Activated CD4-positive, alpha-beta T cell treated with anti-CD3 and anti-CD28 coated beads, Interleukin-2, amount 50 U/mL, for 4 hours (primary cell): ENCODE measurements at regions not wholly inside any gene's neighbourhood (a gene's known extent, or its start where the extent isn't known, plus 50 kb on each side); places are given as distances from the start of the nearest gene placed in this dataset.
A peak's percentile ranks its signal among the peaks of the same experiment; 100 is the strongest.
"Not testable (repeated sequence)": the region's sequence is repeated elsewhere in the genome, so short reads cannot be mapped to it uniquely, and the experiment has no call there.

Experiments used
- DNase-seq, 2 experiments: peaks; one replicate each; pipeline ENCODE4 v3.0.0-alpha.2; 2020

DNA sequence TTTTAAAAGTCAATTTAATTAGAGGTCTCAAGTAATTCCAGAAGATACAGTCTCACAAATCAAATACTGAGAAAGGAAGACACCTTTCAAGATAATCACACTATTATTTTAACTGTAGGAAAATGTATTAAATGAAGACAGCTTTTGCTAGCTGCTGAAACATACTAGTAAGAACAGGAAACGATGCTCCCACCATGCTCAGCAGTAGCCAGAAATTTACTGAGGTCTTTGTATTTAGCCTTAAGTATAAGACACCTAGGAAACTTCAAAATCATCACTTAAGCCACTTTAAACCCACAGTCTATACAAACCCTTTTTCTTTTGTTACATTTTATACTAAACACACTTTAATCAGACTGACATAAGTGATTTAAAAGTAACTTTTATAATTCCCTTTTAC, 72.7 kb upstream of the NPIPB12 start:
- DNase-seq: not testable (repeated sequence)

DNA sequence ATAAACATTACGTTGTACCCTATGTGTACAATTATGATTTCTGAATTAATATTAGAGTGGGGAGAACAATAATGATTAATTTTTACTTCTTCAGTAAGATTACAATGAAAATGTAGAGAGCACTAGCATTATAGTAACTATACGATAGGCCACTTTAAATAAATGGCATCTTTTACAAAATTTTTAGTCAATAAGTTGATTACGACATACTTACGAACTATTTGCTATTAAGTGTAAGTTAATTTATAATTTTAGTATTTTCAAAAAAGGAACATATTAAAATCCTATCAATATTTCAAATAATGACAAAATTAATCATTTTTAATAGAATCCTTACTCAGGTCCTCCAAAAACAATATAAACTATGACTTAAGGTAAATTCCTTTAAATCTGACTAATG, 75.6 kb upstream of the NPIPB12 start:
- DNase-seq: not testable (repeated sequence)

DNA sequence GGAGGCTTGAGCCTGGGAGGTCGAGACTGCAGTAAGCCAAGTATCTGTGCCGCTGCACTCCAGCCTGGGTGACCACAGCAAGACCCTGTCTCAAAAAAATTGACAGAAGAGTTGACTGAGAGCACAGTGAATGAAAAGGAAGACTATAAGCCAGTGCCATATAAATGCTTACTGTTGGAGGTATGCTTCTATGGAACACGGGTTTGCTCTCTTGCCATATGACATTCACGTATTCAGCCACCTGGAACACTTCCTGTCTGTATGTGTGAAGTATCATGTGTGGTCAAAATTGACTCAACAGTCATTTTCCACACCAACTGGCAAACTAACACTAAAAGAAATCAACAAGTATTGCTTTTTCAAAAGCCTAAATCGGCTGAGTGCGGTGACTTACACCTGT, 71.1 kb upstream of the SPN start:
- DNase-seq: not testable (repeated sequence)

DNA sequence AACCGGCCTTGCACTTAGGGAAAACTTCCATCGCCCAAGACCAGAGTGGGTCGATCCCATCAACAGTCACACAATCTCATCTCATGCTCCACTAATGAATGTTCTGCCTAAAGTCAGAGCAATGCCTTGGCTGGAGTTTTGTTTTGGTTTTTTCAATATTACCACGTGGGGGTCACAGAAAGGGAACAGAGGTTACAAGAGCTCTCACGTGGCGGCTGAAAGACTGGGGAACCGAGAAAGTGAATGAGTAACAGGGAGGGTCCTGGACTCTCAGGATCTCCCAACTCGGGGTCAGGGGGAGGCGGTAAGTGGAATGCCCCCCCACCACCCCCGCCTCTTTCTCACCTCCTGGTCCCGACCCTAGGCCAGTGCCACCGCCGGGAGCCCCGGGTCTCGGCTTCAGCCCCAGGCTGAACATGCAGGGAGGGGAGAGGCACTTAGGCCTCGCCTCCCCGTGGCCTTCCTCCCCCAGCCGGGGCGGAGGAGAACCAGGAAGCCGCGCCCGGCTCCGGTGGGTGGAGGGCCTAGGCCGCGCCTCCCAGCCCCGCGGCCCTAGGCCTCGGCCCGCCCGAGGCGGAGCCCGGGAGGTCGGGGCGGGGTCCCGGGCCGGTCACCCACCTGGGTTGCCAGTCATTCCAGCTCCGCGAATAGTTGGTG, 68.7 kb upstream of the SPN start:
- peak; percentile 39 to 44 for DNase-seq

DNA sequence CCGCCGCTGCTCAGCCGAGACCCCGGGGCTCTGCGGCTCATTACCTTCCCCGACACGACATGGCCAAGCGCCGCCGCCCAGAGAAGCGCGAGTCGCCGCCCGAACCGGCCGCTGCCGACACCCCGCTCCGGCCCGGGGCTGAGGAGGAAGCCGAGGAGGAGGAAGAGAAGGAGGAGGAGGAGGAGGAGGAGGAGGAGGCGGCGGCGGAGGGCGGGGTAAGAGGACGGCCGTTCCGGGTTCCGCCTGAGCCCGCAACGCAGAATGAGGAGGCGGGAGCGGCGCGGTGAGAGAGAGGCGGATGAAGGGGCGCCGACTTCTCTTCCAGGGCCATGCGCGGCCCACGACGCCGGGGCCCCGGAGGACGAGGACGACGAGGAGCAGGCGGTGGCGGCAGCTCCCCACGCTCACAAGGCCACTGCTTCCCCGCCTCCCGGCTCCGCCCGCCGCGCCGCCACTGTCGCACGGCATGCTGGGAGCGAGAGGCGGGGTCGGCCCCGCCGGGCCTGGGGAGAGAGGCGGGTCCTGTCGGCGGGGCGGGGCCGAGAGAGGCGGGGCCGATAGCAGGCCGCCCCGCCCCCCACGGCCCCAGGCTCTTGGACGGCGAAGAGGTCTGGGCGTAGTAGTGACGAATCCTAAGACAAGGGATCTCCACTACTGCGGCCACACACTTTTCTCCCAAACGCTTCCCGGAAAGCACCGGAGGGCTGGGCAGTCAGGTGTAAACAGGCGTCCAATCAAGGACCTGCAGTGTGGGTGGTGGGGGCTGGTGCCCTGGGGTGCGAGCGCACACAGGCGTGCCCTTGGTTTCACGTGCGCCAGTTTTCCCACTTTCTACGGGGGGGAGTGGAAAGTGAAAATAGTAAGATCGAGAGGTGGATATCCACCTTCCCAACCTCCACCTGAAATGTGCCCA, 67.9 kb upstream of the SPN start:
- peak; percentile 83 for DNase-seq

DNA sequence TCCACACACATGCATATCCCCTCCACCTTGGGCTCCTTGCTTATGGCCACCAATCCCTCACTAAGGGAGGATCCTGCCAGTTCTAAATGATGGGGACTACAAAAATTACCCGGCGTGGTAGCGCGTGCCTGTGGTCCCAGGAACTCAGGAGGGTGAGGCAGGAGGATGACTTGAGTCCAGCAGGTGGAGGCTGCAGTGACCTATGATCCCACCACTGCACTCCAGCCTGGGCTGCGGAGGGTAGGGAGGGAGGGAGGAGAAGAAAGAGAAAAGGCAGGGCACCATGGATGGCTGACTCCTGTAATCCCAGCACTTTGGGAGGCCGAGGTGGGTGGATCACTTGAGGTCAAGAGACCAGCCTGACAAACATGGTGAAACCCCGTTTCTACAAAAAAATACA, 66.0 kb upstream of the SPN start:
- DNase-seq: not testable (repeated sequence)

DNA sequence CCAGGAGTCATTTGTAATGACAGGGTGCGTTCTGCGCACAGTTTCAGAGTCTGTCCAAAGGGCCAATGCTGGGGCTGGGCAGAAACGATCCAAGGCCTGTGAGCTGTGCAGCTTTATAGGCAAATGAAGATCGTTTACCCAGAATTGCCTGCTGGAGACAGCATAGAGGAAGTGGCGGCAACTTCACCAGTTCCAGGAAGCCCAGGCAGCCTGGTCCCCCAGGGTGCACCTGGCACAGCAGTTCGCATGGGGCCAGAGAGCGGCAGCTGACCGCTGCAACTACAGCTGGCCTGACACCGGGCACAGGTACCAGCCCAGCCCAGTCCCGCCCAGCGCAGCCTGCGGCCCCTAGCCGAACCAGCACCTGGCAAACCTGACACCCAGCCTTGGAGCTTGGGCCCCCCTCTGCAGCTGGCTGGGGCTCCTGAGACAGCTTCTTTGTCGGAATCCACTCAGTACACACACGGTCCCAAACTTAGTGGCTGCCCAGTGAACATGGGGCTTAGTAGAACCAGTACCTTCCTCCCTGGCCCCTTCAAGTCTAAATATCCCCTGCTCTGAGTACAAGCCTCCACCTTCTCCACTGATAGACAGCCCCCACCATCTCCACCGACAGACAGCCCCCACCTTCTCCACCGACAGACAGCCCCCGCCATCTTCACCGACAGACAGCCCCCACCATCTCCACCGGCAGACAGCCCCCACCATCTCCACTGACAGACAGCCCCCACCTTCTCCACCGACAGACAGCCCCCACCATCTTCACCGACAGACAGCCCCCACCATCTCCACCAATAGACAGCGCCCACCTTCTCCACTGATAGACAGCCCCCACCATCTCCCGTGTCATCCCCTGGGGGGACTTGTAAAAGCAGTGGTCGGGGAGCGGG, 62.7 kb upstream of the SPN start:
- peak; percentile 26 to 37 for DNase-seq

DNA sequence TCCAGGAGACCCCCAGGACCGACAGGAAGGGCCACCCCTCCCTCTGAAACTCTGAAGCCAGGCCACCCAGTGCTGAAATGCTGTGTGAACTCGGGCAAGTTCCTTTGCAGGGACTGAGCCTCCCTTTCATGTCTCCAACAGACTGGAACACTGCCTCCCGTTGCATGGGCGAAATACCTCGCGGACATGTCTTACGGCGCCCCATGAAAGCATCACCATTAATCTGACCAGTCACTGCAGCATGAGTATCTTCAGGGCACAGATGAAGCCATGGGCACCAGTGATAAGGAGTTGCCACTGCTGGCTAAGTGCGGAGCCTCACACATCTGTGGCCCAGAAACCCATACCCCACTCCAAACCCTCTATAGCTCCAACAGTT, 60.8 kb upstream of the SPN start:
- DNase-seq: not testable (repeated sequence)

DNA sequence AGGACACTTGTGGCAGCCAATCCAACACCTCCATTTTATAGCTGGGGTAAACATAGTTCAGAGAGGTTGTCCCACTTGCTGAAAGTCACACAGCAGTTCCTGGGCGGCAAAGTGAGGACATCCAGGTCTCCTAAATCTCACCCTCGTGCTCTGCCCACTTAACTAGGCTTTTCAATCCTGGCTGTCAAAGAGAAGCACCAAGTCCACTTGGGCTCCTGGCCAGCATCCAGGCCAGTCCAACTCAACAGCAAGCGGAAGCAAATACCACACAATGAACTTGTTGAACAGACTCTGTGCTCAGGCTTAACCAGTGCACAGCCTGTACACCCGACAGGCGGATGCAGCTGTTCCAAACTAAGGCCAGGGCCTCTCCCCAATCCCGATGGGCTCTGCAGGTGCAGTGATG, 60.4 kb upstream of the SPN start:
- DNase-seq: not testable (repeated sequence)

DNA sequence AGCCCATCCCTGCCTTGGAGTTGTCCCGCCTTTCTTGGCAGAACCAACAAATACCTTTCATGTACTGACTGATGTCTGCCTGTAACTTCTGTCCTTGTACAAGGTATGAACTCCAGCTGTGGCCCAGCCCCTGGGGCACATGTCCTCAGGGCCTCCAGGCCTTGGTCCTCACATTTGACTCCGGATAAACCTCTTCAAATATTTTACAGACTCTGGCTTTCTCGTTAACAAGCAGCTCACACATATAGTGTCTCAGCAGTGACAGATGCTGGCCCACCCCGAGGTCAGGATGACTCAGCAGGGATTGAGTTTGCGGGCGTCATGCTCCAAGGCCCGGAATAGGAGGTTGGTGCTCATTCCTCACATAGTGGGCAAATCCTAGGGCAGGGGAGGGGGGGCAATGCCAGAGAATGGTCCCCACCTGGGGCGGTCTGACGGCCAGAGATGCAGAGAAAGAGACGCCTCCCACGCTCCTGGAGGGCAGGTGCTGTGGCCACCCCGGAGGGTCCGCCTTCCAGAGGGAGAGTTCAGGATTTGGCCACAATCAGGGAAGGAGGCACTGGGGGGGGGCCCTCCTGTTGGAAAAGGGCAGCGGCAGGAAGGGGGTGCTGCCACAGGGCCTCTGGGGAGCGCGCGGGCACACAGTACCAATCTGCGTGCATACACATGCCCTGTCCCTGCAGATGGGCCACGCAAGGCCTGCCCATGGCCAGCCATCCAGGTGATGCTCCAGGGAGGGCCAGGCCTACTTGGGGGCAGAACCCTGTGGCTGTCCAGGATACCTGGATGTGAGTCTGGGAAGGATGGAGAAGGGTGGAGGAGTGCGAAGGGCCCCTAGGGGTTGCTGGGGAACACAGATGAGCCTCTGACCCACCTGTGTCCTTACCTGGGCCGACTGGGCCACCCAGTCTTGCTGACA, 58.2 kb upstream of the SPN start:
- not testable (repeated sequence) for DNase-seq

DNA sequence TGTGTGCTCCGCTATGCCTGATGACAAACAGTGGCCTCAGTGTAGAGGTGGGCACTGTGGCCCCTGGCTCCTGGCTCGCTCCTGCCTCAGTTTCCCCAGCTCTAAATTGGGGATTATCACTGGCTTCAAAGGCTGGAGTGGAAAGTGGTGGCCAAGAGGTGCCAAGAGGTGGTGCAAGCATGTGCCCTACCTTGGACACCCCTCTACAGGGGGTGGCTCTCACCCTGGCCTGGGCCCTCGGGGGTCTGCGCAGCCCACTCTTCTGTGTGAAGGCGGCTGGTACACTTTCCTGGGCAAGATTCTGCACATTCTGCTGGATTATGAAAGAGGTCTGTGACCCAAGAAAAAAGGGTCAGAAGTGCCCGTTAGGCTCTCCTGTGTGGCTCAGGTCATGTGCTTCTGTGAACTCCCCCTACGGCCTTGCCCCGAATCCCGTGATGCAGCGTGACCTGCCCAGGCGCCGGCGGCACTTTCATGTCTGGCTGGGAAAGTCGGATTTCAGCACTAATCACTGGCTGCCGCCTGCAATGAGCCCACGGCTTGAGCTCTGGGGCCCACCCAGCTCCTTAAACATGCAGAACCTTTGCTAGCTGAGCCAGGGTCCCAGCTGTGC, 57.3 kb upstream of the SPN start:
- DNase-seq: not testable (repeated sequence)

DNA sequence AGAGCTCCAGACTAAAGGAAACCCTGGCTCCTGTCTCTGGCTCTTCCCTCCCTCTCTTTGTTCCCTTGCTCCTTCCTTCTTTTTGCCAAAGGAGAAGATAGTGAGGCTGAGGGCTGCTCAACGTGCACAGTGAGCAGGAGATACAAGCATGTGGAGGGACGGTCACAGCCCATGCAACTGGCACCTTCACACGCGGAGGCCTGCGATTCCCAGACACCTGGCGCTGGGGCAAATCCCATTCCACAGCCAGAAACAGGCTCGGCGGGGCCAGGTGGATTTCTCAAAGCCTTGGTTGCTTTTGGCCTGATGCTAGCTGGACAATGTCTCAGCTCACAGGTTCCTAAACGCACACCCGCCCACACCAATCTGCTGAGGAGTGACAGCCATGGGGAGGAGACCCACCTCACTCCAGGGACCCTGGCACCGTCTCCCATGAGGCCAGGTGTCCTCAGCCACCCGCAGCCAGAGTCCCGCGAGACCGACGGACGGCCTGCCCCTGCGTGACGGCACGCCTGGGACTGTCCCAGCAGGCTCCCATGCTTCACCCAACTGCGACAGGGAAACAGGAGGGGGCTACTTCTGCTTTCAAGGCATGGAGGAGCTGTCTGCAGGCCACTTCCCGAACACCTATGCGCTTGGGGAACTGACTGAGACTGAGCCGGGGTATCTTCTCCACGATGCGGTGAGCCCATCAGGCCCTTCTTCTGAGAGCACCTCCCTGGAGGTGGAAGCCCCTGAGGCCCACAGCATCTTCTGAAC, 56.2 kb upstream of the SPN start:
- DNase-seq: not testable (repeated sequence)

DNA sequence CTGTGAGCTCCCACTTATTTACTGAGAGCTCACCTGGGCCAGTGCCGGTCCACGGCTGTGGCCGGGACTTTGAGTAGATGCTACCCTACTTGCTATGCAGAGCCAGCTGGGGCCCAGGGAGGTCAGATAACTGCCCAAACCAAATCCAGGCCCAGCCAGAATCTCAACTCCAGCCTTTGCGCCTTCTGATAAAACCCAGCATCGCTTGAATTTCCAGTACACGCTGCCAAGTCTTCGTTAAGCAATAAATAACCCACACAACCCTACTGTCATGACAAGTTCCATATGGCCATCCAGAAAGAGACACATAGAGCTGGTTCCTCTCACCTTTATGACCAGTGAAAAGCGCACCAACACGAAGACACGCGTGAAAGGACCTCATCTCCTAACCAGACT, 55.6 kb upstream of the SPN start:
- not testable (repeated sequence) for DNase-seq

DNA sequence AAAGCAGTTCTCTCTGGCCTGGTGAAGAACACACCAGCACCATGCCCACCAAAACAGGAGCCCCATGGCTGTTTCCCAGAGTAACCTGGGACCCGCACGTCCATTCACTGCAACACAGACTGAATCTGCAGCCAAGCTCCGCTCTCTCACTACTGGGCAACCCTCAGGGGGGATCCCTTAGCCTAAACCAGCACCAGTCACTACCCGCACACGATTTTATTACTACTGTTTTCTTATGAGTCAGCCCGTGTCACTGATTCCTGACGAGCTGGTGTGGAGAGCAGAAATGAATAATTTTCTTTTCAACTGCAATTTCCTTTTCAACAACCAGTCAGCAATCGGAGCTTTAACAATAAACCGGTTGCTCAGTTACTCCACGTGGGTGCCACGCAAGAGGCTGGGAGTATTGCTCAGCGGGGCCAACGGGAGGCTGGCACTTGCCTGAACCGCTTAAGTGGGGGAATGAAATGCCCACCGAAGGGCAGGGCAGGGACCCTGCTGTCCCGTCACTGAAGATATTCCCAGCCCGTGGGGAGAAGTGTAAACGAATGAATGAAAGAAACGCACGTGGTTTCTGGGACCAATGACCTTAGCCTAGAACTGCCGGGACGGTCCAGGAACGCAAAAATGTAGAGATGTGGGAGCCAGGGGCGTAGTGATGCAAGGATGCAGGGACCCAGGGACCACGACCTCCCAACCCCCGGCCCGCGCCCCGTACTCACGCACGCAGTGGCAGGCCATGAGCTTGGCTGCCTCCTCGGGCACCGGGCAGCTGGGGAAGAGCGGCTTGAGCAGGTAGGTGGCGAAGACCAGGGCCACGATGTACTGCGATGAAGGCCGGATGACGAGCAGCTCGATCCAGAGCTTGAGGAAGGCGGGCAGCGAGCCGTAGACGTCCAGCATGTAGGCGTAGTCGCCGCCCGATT, 50.4 kb upstream of the SPN start:
- DNase-seq: not testable (repeated sequence)
